C1 segment of cervical spinal cord (tissue), 14 donors: ENCODE measurements at regions not wholly inside any gene's neighbourhood (a gene's known extent, or its start where the extent isn't known, plus 50 kb on each side); places are given as distances from the start of the nearest gene placed in this dataset.
"Not testable (repeated sequence)": the region's sequence is repeated elsewhere in the genome, so short reads cannot be mapped to it uniquely, and the experiment has no call there.

Source experiments
- DNase-seq, 14 donors: peaks; one replicate each; lab custom pipeline; 2025; lab: John Stamatoyannopoulos, UW

- DNase-seq: peak in 4 of 14 donors; percentile 21 to 46 (median 36)
Observed at GRCh38 chr13:50386541-50387050, 371.4 kb downstream of the KCNRG start.

DNA sequence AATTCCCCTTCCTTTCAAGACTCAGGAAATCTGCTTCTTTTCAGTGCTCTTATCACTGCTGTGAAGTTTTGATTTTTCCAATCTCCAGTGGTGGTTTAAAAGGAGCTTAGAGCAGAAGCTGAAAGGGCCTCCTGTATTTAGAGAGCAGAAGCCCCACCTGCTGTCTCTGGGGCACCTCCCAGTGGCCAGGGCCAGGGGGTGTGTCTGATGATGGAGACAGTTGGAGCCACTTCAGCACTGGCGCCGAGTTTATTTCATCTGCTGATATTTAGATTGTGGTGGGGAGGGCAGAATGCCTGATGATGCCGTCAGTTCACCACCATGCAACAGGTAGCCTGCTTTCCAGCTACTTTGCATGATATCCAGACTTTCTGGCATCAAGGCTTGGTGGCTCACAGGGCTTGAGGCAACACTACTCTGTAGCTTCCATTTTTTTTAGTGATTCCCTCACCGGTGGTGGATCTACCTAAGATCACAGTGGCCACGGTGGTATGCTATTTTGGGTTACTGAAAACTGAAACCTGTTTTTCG is 371.9 kb downstream of the KCNRG start:
- DNase-seq: peak in 3 of 14 donors; percentile 26 to 42 (median 31)

- DNase-seq: no peak
Observed at GRCh38 chr13:50388481-50388880, 373.2 kb downstream of the KCNRG start.

GRCh38 chr13:50389726-50390125 is 374.5 kb downstream of the KCNRG start:
- DNase-seq: peak in 1 of 14 donors; percentile 88

GRCh38 chr13:50390503-50391248 is 375.4 kb downstream of the KCNRG start:
- no peak for DNase-seq

DNA sequence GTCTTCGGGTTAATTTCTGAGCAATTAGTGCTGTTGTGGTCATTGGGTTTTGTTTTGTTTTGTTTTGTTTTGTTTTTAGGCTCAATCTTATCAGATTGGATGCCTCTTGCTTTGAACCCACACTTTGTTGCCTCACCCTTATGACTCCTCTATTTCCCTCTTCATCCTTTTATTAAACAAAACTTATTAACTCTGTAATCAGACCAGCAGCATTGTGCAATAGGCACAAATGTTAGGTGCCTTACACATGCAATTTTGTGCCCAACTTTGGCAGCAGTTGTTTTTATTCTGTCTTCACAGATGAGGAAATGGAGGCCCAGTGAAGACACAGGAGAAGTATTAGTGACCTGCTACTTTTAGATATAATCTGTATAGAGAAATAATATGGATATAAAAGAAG is 377.7 kb downstream of the KCNRG start:
- no peak for DNase-seq

- DNase-seq: peak in 1 of 14 donors; percentile 13
Observed at GRCh38 chr13:50393628-50394027, 378.4 kb downstream of the KCNRG start.

DNA sequence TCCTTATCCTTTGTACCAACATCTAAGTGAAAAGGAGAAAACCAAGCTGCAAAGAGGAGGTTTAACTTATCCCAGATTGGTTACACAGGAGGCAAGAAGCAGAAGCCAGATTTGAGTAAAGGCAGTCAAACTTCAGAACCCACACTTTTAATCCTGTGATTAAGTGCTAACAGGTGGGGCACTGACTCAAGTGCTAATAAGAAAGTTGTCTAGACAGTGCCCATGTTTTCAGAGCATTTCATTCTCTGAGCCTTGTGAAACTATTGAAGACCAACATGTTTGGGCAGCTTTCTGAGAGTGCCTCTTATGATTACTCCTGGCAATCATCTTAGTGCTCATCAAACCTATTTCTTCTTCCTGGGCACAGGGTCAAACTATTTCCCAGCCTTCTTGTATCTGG is 380.8 kb downstream of the KCNRG start:
- no peak for DNase-seq

GRCh38 chr13:50396618-50397017 is 381.4 kb downstream of the KCNRG start:
- not testable (repeated sequence) for DNase-seq

DNA sequence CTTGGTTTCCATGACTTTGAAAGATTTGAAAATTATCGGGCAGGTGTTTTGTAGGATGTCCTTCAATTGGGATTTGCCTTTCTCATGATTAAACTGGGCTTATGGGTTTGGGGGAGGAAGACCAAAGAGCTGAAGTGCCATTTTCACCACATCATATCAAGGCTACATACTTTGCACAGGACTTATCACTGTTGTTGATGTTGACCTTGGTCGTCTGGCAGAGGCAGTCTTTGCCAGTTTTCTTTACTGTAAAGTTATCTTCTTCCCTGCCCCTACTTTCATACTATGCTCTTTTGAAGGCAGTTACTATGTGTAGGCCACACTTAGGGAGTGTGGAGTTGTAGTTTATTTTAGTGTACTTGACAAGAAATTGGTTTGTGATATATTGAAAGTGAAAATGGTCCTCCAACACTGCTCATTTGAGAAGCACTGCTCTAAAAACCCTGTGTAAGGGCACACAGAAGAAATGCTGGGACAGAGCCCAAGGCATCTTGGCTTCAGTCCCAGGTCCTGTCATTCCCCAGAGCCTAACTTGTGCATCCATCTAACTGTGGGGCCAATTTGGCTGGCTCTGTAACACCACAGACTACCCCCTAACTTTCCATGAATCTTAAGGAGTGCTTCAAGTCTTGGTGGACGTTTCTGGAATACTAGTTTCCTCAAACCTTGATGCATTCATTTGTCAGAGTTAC is 384.9 kb downstream of the KCNRG start:
- peak in 12 of 14 donors; percentile 20 to 76 (median 49) for DNase-seq

GRCh38 chr13:50401049-50401505 is 385.8 kb downstream of the KCNRG start:
- peak in 9 of 14 donors; percentile 40 to 68 (median 59) for DNase-seq

GRCh38 chr13:50401721-50402465 is 386.6 kb downstream of the KCNRG start:
- peak in 1 of 14 donors; percentile 30 for DNase-seq

- peak in 1 of 14 donors; percentile 8 for DNase-seq
Observed at GRCh38 chr13:50403311-50403710, 388.1 kb downstream of the KCNRG start.

GRCh38 chr13:50404116-50404515 is 388.9 kb downstream of the KCNRG start:
- DNase-seq: no peak

DNA sequence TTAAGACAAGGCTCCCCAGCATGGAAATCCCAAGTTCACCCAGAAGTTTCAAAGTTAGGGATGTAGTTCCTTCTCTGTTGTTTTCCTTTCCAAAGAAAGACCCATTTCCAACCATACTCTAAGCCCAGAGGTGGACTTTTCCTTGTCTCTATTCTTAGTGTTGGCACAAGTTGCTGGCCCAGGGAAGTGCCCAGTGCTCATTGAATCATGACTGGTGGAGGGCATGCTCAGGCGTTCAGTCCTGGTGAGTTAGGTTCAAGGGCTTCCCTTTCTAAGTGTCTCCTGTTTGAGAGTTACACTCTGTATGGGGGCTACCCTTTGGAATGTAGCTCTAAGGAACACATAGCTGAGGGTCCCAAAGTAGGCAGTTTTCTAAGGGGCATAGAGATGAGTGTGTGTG is 389.5 kb downstream of the KCNRG start:
- DNase-seq: no peak

GRCh38 chr13:50406831-50407230 is 391.6 kb downstream of the KCNRG start:
- no peak for DNase-seq

GRCh38 chr13:50408068-50408467 is 392.8 kb downstream of the KCNRG start:
- DNase-seq: no peak

DNA sequence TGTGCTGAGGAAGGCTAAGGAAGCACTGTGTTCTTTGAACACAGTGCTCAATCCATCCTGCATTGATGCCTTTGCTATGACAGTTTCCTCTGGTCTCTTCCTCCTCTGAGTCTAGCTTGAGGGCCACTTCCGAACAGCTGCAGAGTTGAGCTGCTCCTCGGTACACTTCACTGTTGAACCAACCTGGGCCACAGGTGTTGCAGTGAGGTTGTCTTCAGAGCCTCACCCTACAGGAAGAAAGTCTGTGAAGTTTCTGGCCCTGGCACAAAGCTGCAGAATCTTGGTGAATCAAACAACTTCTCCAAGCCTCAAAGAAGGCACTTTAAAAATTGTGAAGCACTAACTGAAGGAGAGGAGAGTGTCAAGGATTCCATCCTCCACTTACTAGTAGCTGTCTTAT is 394.0 kb downstream of the KCNRG start:
- DNase-seq: no peak

DNA sequence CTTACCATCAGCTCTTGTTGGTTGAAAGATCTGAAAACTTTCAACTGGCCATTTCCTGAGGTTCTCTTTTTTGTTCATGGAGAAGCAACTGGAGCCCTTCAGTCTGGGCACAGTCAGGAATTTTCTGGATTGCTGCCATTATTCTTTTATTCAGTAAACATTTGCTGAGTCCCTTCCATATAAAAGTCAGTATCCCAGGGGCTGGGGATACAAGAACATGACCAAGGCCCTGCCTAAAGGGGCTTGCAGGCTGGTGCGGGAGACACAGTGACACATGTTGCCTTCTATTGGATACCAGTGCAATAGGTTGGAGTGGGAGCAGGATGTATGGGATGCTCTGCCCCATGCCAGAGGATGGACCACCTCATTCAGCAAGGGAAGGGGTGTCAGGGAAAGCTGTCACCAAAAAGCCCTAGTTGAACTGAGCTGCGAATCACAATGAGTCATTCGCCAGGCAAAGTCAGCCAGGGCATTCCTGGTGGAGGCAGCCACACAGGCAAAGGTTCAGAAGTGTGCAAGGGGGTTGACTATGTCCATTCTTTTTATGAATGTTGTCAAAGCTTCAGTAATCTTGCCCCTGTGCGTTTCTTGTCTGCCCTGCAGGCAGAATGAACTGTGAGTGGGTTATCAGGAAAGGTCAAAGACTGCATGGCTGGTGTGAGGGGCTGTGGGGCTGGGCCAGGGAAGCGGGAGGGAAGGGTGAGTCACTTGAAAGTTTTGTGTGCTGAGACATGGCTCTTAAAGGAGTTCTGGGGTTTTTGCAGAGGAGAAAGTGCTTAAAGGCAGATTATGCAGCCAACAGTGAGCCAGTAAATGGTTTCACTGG is 395.9 kb downstream of the KCNRG start:
- no peak for DNase-seq

DNA sequence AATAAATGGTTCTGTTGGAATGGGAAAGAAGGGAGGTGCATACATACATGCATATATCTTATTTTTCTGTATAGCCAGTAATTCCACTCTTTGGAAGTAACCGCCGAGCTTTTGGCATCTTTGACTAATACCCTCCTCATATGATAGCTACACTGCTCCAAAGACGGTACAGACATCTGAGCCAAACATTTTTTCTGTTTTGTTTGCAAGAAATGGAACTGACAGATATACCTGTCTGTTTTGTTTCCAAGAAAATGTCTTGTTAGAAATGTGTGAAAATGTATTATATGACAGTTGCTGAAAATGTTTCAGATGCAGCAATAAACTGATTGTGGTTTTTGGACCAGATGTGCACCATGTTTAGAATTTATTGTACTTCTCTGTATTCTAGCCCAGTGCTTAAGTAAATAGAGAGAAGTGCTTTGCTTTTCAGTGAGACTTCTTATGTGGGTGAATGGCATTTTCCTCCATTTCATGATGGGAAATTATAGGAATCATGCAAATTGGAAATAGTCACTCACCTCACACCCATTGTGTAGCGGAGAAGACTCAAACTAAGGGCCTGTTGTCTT is 396.9 kb downstream of the KCNRG start:
- DNase-seq: no peak
